Fibroblast of villous mesenchyme (primary cell): ENCODE measurements at regions not wholly inside any gene's neighbourhood (a gene's known extent, or its start where the extent isn't known, plus 50 kb on each side); places are given as distances from the start of the nearest gene placed in this dataset.

Experiments
- DNase-seq: peaks from one replicate; pipeline ENCODE4 v3.0.0-alpha.2; 2010; ENCODE audit warnings: low read depth
- H3K4me3 ChIP-seq: 2 replicates; pipeline ENCODE4 v1.5.1; 2011; ENCODE audit warnings: low read depth, mild to moderate bottlenecking, low read length
- CTCF ChIP-seq: IDR thresholded peaks from 2 replicates; pipeline ENCODE4 v1.5.1; 2012; ENCODE audit warnings: low read depth, mild to moderate bottlenecking, low read length; ENCODE audit not compliant: insufficient read depth

GRCh38 chr11:91698845-91699244 lies 525.8 kb upstream of the FAT3 start:
- no peak for TF ChIP-seq CTCF
- DNase-seq: no peak
- no peak overlapping the region for H3K4me3 ChIP-seq

- DNase-seq: no peak
- no peak overlapping the region for H3K4me3 ChIP-seq
- TF ChIP-seq CTCF: no peak
Measured at GRCh38 chr11:91694331-91694730, 530.3 kb upstream of the FAT3 start.

GRCh38 chr11:91691872-91692271 lies 532.7 kb upstream of the FAT3 start:
- no peak for TF ChIP-seq CTCF
- no peak overlapping the region for H3K4me3 ChIP-seq
- DNase-seq: no peak

GRCh38 chr11:91688672-91689071 lies 535.9 kb upstream of the FAT3 start:
- DNase-seq: no peak
- TF ChIP-seq CTCF: no peak
- no peak overlapping the region for H3K4me3 ChIP-seq

- no peak for TF ChIP-seq CTCF
- no peak overlapping the region for H3K4me3 ChIP-seq
- no peak for DNase-seq
Measured at GRCh38 chr11:91686700-91687099, 537.9 kb upstream of the FAT3 start.

- TF ChIP-seq CTCF: no peak
- no peak for DNase-seq
- H3K4me3 ChIP-seq: no peak overlapping the region
Measured at GRCh38 chr11:91686281-91686680, 538.3 kb upstream of the FAT3 start.

- no peak for TF ChIP-seq CTCF
- DNase-seq: no peak
- no peak overlapping the region for H3K4me3 ChIP-seq
Measured at GRCh38 chr11:91673705-91674104, 550.9 kb upstream of the FAT3 start.
